H1 (cell line): ENCODE measurements at regions not wholly inside any gene's neighbourhood (a gene's known extent, or its start where the extent isn't known, plus 50 kb on each side); places are given as distances from the start of the nearest gene placed in this dataset.

Source experiments
- CTCF ChIA-PET: fragments of 300-600 bp; sonication (Branson Sonifier 250); formaldehyde crosslinking; loops from one replicate; lab custom pipeline; 2021; ENCODE audit not compliant: partially characterized antibody; lab: Charles Lee
- POLR2A ChIA-PET: fragments of 300-600 bp; sonication (Branson Sonifier 250); formaldehyde crosslinking; loops from one replicate; lab custom pipeline; 2021; ENCODE audit warnings: inconsistent platforms; ENCODE audit not compliant: partially characterized antibody; lab: Charles Lee
- DNase-seq, 2 experiments: peaks; one replicate each; pipeline versions ENCODE4 v3.0.0 to v3.0.0-alpha.2; 2010 to 2022; ENCODE audit warnings: low spot score in 2 of 2, low read depth in 1 of 2, mixed read lengths in 1 of 2
- FAIRE-seq: peaks from 2 replicates; lab custom pipeline; 2011; peaks lifted over from hg19 to GRCh38; lab: Jason Lieb, UNC
- H2AFZ ChIP-seq: 2 replicates; pipeline ENCODE4 v1.8.1; 2012; ENCODE audit warnings: low read length, inconsistent platforms
- H2AK5ac ChIP-seq: 2 replicates; pipeline ENCODE4 v1.6.1; 2013; ENCODE audit warnings: low read depth, low read length
- H2BK120ac ChIP-seq: replicated peaks from 2 replicates; pipeline ENCODE3; 2013; ENCODE audit warnings: low read depth, low read length, inconsistent platforms
- H2BK12ac ChIP-seq: 2 replicates; pipeline ENCODE4 v1.6.1; 2013; ENCODE audit warnings: low read depth, low read length
- H2BK15ac ChIP-seq: 2 replicates; pipeline ENCODE4 v1.6.1; 2013; ENCODE audit warnings: low read length
- H2BK20ac ChIP-seq: 2 replicates; pipeline ENCODE4 v1.6.1; 2013; ENCODE audit warnings: low read length
- H2BK5ac ChIP-seq: 2 replicates; pipeline ENCODE4 v1.6.1; 2013; ENCODE audit warnings: low read depth, low read length
- H3K14ac ChIP-seq: 2 replicates; pipeline ENCODE4 v1.6.1; 2013; ENCODE audit warnings: inconsistent platforms; ENCODE audit not compliant: insufficient read length
- H3K18ac ChIP-seq: 2 replicates; pipeline ENCODE4 v1.6.1; 2013; ENCODE audit warnings: low read length; ENCODE audit errors: extremely low read depth
- H3K23ac ChIP-seq: 2 replicates; pipeline ENCODE4 v1.6.1; 2013; ENCODE audit warnings: inconsistent platforms; ENCODE audit not compliant: insufficient read length
- H3K23me2 ChIP-seq: 2 replicates; pipeline ENCODE4 v1.6.1; 2013; ENCODE audit warnings: low read depth, low read length
- H3K27ac ChIP-seq: 2 replicates; pipeline ENCODE4 v1.6.1; 2011; ENCODE audit warnings: low read depth, low read length, inconsistent platforms
- H3K27me3 ChIP-seq, 4 experiments: replicated peaks in 1 of 4; 1 replicate in 1 of 4; 2 replicates in 3 of 4; pipeline versions ENCODE4 v1.6.1 to v1.8.1; 2011 to 2013; ENCODE audit warnings: low read length in 3 of 4, mild to moderate bottlenecking in 3 of 4, inconsistent platforms in 2 of 4, mixed read lengths in 2 of 4, moderate library complexity in 1 of 4; ENCODE audit not compliant: control insufficient read depth in 3 of 4, insufficient read depth in 3 of 4; ENCODE audit errors: extremely low read depth in 1 of 4
- H3K36me3 ChIP-seq, 4 experiments: 2 replicates each; pipeline versions ENCODE4 v1.6.1 to v1.8.1; 2011 to 2013; ENCODE audit warnings: mild to moderate bottlenecking in 4 of 4, low read length in 3 of 4, moderate library complexity in 2 of 4, control low read depth in 1 of 4, inconsistent platforms in 1 of 4; ENCODE audit not compliant: insufficient read depth in 4 of 4, control insufficient read depth in 2 of 4
- H3K4ac ChIP-seq: replicated peaks from 2 replicates; pipeline ENCODE3; 2013; ENCODE audit warnings: low read length, low read depth, mixed read lengths, inconsistent platforms; ENCODE audit not compliant: insufficient read length
- H3K4me1 ChIP-seq, 4 experiments: replicated peaks in 1 of 4; 1 replicate in 1 of 4; 2 replicates in 3 of 4; pipeline versions ENCODE4 v1.6.1 to v1.8.1; 2011 to 2013; ENCODE audit warnings: low read length in 3 of 4, inconsistent platforms in 2 of 4, mixed read lengths in 1 of 4; ENCODE audit not compliant: insufficient read depth in 4 of 4, control insufficient read depth in 3 of 4
- H3K4me2 ChIP-seq, 2 experiments: 2 replicates each; pipeline versions ENCODE4 v1.6.1 to v1.8.1; 2011 to 2013; ENCODE audit warnings: low read depth in 2 of 2, low read length in 2 of 2, control low read depth in 1 of 2, inconsistent platforms in 1 of 2, mild to moderate bottlenecking in 1 of 2; ENCODE audit not compliant: insufficient read depth in 1 of 2
- H3K4me3 ChIP-seq, 4 experiments: fragments of 200-600, 300-600 bp in 1 of 4; sonication (generic), shearing (Covaris generic), sonication (Bioruptor Twin) in 1 of 4; 2 replicates each; pipeline versions ENCODE4 v1.5.1 to v1.8.1; 2011 to 2016; ENCODE audit warnings: low read length in 4 of 4, low read depth in 3 of 4, control low read depth in 2 of 4, inconsistent platforms in 2 of 4, mild to moderate bottlenecking in 2 of 4, mixed read lengths in 1 of 4, moderate library complexity in 1 of 4; ENCODE audit not compliant: insufficient read depth in 2 of 4; ENCODE audit errors: extremely low read depth in 1 of 4
- H3K56ac ChIP-seq: replicated peaks from 2 replicates; pipeline ENCODE3; 2013; ENCODE audit warnings: low read depth, mild to moderate bottlenecking, mixed read lengths, low read length, inconsistent platforms; ENCODE audit not compliant: insufficient read length
- H3K79me1 ChIP-seq: 2 replicates; pipeline ENCODE4 v1.6.1; 2013; ENCODE audit warnings: low read depth, low read length, control low read depth
- H3K79me2 ChIP-seq, 2 experiments: 2 replicates each; pipeline versions ENCODE4 v1.6.1 to v1.8.1; 2012 to 2013; ENCODE audit warnings: low read length in 2 of 2, mild to moderate bottlenecking in 2 of 2, inconsistent platforms in 1 of 2; ENCODE audit not compliant: insufficient read depth in 2 of 2, control insufficient read depth in 1 of 2
- H3K9ac ChIP-seq, 4 experiments: replicated peaks in 1 of 4; 1 replicate in 1 of 4; 2 replicates in 3 of 4; pipeline versions ENCODE4 v1.6.1 to v1.8.1; 2011 to 2013; ENCODE audit warnings: low read depth in 3 of 4, low read length in 3 of 4, control low read depth in 2 of 4, mild to moderate bottlenecking in 2 of 4, moderate library complexity in 2 of 4, inconsistent platforms in 1 of 4; ENCODE audit errors: extremely low read depth in 1 of 4
- H3K9me3 ChIP-seq, 2 experiments: 2 replicates each; pipeline versions ENCODE4 v1.6.1 to v1.8.1; 2012 to 2013; ENCODE audit warnings: mild to moderate bottlenecking in 2 of 2, moderate library complexity in 2 of 2, control low read depth in 1 of 2, inconsistent platforms in 1 of 2, low read depth in 1 of 2, low read length in 1 of 2, mixed read lengths in 1 of 2; ENCODE audit not compliant: insufficient read depth in 2 of 2
- H4K20me1 ChIP-seq, 2 experiments: replicated peaks in 1 of 2; 2 replicates each; pipeline versions ENCODE3 to v1.8.1; 2011 to 2013; ENCODE audit warnings: inconsistent platforms in 2 of 2, low read length in 2 of 2, mild to moderate bottlenecking in 1 of 2; ENCODE audit not compliant: insufficient read depth in 2 of 2, control insufficient read depth in 1 of 2
- H4K5ac ChIP-seq: 2 replicates; pipeline ENCODE4 v1.6.1; 2013; ENCODE audit warnings: low read length, low read depth, mixed read lengths, inconsistent platforms; ENCODE audit not compliant: insufficient read length
- H4K8ac ChIP-seq: 2 replicates; pipeline ENCODE4 v1.8.0; 2013; ENCODE audit warnings: mild to moderate bottlenecking, moderate library complexity, low read length, inconsistent platforms; ENCODE audit not compliant: insufficient read depth; ENCODE audit errors: extremely low read depth
- H4K91ac ChIP-seq: replicated peaks from 2 replicates; pipeline ENCODE3; 2013; ENCODE audit warnings: low read length, mixed read lengths, inconsistent platforms; ENCODE audit not compliant: insufficient read length
- ATF2 ChIP-seq: IDR thresholded peaks from 2 replicates; pipeline ENCODE4 v1.6.1; 2012; ENCODE audit warnings: low read length, inconsistent platforms
- BRCA1 ChIP-seq: IDR thresholded peaks from 2 replicates; pipeline ENCODE4 v1.6.1; 2012; ENCODE audit warnings: low read depth, low read length, improper control_type of control experiment
- CHD2 ChIP-seq: IDR thresholded peaks from 2 replicates; pipeline ENCODE4 v1.6.1; 2012; ENCODE audit warnings: low read length, improper control_type of control experiment
- JUND ChIP-seq: IDR thresholded peaks from 2 replicates; pipeline ENCODE4 v1.6.1; 2011; ENCODE audit warnings: mild to moderate bottlenecking, improper control_type of control experiment, low read length
- NRF1 ChIP-seq: IDR thresholded peaks from 2 replicates; pipeline ENCODE4 v1.6.1; 2011; ENCODE audit warnings: mild to moderate bottlenecking, low read depth, low read length, improper control_type of control experiment
- POLR2A ChIP-seq, 2 experiments: IDR thresholded peaks; 1 replicate in 1 of 2; 2 replicates in 1 of 2; pipeline ENCODE4 v1.6.1; 2011; ENCODE audit warnings: low read depth in 2 of 2, low read length in 2 of 2, mild to moderate bottlenecking in 2 of 2; ENCODE audit errors: control extremely low read depth in 1 of 2
- RFX5 ChIP-seq: IDR thresholded peaks from 2 replicates; pipeline ENCODE4 v1.6.1; 2011; ENCODE audit warnings: low read depth, low read length, improper control_type of control experiment, borderline replicate concordance
- SIN3A ChIP-seq, 2 experiments: IDR thresholded peaks in 1 of 2; conservative IDR thresholded peaks in 1 of 2; 2 replicates each; pipeline ENCODE4 v1.6.1; 2011 to 2012; ENCODE audit warnings: low read length in 2 of 2, improper control_type of control experiment in 1 of 2, low read depth in 1 of 2, mild to moderate bottlenecking in 1 of 2
- SIRT6 ChIP-seq: IDR thresholded peaks from one replicate; pipeline ENCODE4 v1.7.1; 2012; ENCODE audit warnings: low read length, inconsistent platforms
- SP2 ChIP-seq: IDR thresholded peaks from 2 replicates; pipeline ENCODE4 v1.6.1; 2012; ENCODE audit warnings: mild to moderate bottlenecking, low read length, inconsistent platforms
- TEAD4 ChIP-seq: IDR thresholded peaks from 2 replicates; pipeline ENCODE4 v1.6.1; 2012; ENCODE audit warnings: low read depth, low read length, inconsistent platforms, mixed read lengths
- ZNF274 ChIP-seq: IDR thresholded peaks from 2 replicates; pipeline ENCODE4 v1.7.0; 2012; ENCODE audit warnings: low read length, borderline replicate concordance; ENCODE audit errors: extremely low read depth
- WGBS, 2 experiments: shearing (Covaris generic) in 1 of 2; methylation state at CpG; one replicate each; pipeline versions ENCODE4 v1.1.6 to v1.1.7; 2013 to 2015; ENCODE audit warnings: low lambda C conversion rate in 2 of 2, mixed read lengths in 2 of 2, inconsistent platforms in 1 of 2, low coverage in 1 of 2, missing lambda C conversion rate in 1 of 2; ENCODE audit not compliant: insufficient replicate concordance in 2 of 2, insufficient coverage in 1 of 2, insufficient read length in 1 of 2; ENCODE audit errors: extremely low coverage in 1 of 2, missing lambda C conversion rate in 1 of 2; 5-methylcytosine and 5-hydroxymethylcytosine counted together

GRCh38 chr11:88414981-88415413 lies 77.5 kb upstream of the CTSC start:
- Histone ChIP-seq H3K56ac (no peak overlapping the region), H3K36me3 (no peaks in the 10 kb centered on the region), H3K23ac (no peak overlapping the region), H4K20me1 (no peaks in the 10 kb centered on the region), H3K14ac (no peak overlapping the region), H3K79me2 (no peaks in the 10 kb centered on the region), H3K4ac (no peak overlapping the region), H2BK20ac (no peak overlapping the region), H3K27ac (no peak overlapping the region), H3K4me3 (no peak overlapping the region), H3K9me3 (no peaks in the 10 kb centered on the region), H3K18ac (no peak overlapping the region), H2AFZ (no peak overlapping the region), H2BK120ac (no peak overlapping the region), H3K27me3 (no peaks in the 10 kb centered on the region; a peak in 1 of 7 replicates), H4K91ac (no peak overlapping the region), H2AK5ac (no peak overlapping the region), H3K4me2 (no peak overlapping the region), H4K5ac (no peak overlapping the region), H2BK5ac (no peak overlapping the region), H3K4me1 (no peaks in the 10 kb centered on the region), H3K23me2 (no peaks in the 10 kb centered on the region), H3K79me1 (no peaks in the 10 kb centered on the region), H2BK12ac (no peak overlapping the region), H2BK15ac (no peak overlapping the region), H3K9ac (no peak overlapping the region), H4K8ac (no peak overlapping the region)
- TF ChIP-seq ZNF274: no peak
- TF ChIP-seq SP2: no peak
- TF ChIP-seq SIRT6: no peak
- no peak for TF ChIP-seq TEAD4
- TF ChIP-seq BRCA1: no peak
- no peak for TF ChIP-seq JUND
- TF ChIP-seq CHD2: no peak
- no peak for TF ChIP-seq ATF2
- no peak for TF ChIP-seq SIN3A (conservative IDR thresholded peaks at IDR 0.05 in 1 of 2, IDR thresholded peaks at IDR 0.05 in 1 of 2; ENCODE audit: low read depth in 1 of 2, low read length in 2 of 2)
- TF ChIP-seq POLR2A (IDR thresholded peaks at IDR 0.05; ENCODE audit: control extremely low read depth in 1 of 2, low read depth in 2 of 2, low read length in 2 of 2): no peak
- TF ChIP-seq RFX5: no peak
- no peak for TF ChIP-seq NRF1
- no peak for DNase-seq
- 83% methylated on average over 3 of the region's 3 CpGs; no CpG with 5 or more reads in 1 of the 2 experiments for WGBS, 2 experiments
- FAIRE-seq: no peak
- ChIA-PET POLR2A (no interaction called here), CTCF (interaction anchor here (1.5 kb wide), 1 partner anchor 10 kb away, joined by 4 read pairs; no protein-coding TSS in a partner anchor)
